Heart left ventricle (tissue), 16 donors: ENCODE measurements at regions not wholly inside any gene's neighbourhood (a gene's known extent, or its start where the extent isn't known, plus 50 kb on each side); places are given as distances from the start of the nearest gene placed in this dataset.

Source experiments
- ATAC-seq, 4 donors: fragments of 200-7000 bp; cut with Tn5 transposase; one replicate each; pipeline ENCODE4 v1.9.1; 2020 to 2022; ENCODE audit warnings: moderate library complexity in 4 of 4, mild to moderate bottlenecking in 3 of 4, moderate number of reproducible peaks in 1 of 4
- DNase-seq, 5 donors: peaks; one replicate each; pipeline ENCODE4 v3.0.0-alpha.2; 2020
- H3K27ac ChIP-seq, 12 donors: fragments of 200-600 bp; sonication (generic) in 4 of 12; one replicate each; pipeline versions ENCODE4 v1.5.0 to v1.8.0; 2016 to 2022; ENCODE audit warnings: mild to moderate bottlenecking in 2 of 12
- H3K27me3 ChIP-seq, 9 donors: fragments of 200-600 bp; sonication (generic) in 2 of 9; one replicate each; pipeline versions ENCODE4 v1.5.1 to v1.8.0; 2016 to 2022; ENCODE audit warnings: mild to moderate bottlenecking in 3 of 9
- H3K36me3 ChIP-seq, 9 donors: fragments of 200-600 bp; sonication (generic) in 2 of 9; one replicate each; pipeline versions ENCODE4 v1.5.0 to v1.8.0; 2018 to 2022; ENCODE audit warnings: mild to moderate bottlenecking in 2 of 9
- H3K4me1 ChIP-seq, 12 donors: fragments of 200-600 bp; sonication (generic) in 4 of 12; one replicate each; pipeline versions ENCODE4 v1.5.0 to v1.8.0; 2016 to 2022; ENCODE audit warnings: mild to moderate bottlenecking in 3 of 12
- H3K4me3 ChIP-seq, 12 donors: fragments of 200-600 bp; sonication (generic) in 4 of 12; one replicate each; pipeline versions ENCODE4 v1.5.0 to v1.8.0; 2017 to 2022; ENCODE audit warnings: mild to moderate bottlenecking in 9 of 12, moderate library complexity in 4 of 12
- H3K9me3 ChIP-seq, 12 donors: fragments of 200-600 bp; sonication (generic) in 4 of 12; one replicate each; pipeline versions ENCODE4 v1.5.0 to v1.8.0; 2016 to 2022; ENCODE audit warnings: mild to moderate bottlenecking in 1 of 12
- POLR2A ChIP-seq, 2 donors: fragments of 450-650 bp; IDR thresholded peaks; one replicate each; pipeline ENCODE4 v1.6.1; 2017; ENCODE audit warnings: antibody characterized with exemption in 2 of 2, mild to moderate bottlenecking in 2 of 2, moderate library complexity in 2 of 2
- WGBS, 4 donors: extraction: QIAGEN DNeasy Blood & Tissue Kit in 2 of 4; methylation state at CpG; one replicate each; pipeline versions ENCODE4 v1.1.5 to v1.1.7; 2013 to 2018; 5-methylcytosine and 5-hydroxymethylcytosine counted together
- intact Hi-C, 10 donors: fragments of 100-400 bp; cut with DNase I; formaldehyde crosslinking; loops; one replicate each; pipeline versions ENCODE4 v1.11.1 to v1.14.2; 2022
- TF ChIP-seq, protein P1 (sequence below), 12 donors: fragments of 200-600 bp; sonication (generic) in 4 of 12; IDR thresholded peaks; one replicate each; pipeline versions ENCODE4 v1.5.0 to v1.8.0; 2018 to 2022; ENCODE audit warnings: antibody characterized with exemption in 12 of 12, mild to moderate bottlenecking in 5 of 12
- donor health status: ischemic (EF 13 %, LVEDD 7.1; RV severe dilation, severe dysfunction).
- donor health status: healthy with polysubstance abuse.
- donor health status: DM: no; HTN: yes; CAD: no.
- donor health status: DM: no; HTN: no; CAD: no.
- donor health status: ischemic (EF 25% LVEDD 6.9; RV normal size, moderate dysfunction).
- donor health status: ischemic (EF 25% LVEDD 5.7; RV mildly dilated, moderate dysfunction).
- donor health status: healthy.
- donor health status: DM: yes; HTN: yes; CAD: no.
- donor health status: ischemic (EF 35%, LVEDD 5.7; RV mildly dilated, moderate dysfunction).
- donor health status: nonischemic (EF 11% LVEDD 7.7; RV severe dilation, severe dysfunction).
- donor health status: DM: yes; HTN: yes; CAD: no.
- donor health status: PGD.
- donor health status: ischemic (EF 29% LVEDD 5.4; RV normal size, mild dysfunction).
- donor health status: nonischemic (EF 23%, LVEDD 6.1; RV moderate dilation, normal function).

- no peaks in the 10 kb centered on the region for H3K4me1 ChIP-seq
- no peaks in the 10 kb centered on the region for H3K36me3 ChIP-seq
- intact Hi-C loops = no loop called here
- no peak overlapping the region for H3K27ac ChIP-seq
- H3K27me3 ChIP-seq = no peaks in the 10 kb centered on the region
- DNase-seq (no peak), ATAC-seq (no peak)
- no peaks in the 10 kb centered on the region for H3K9me3 ChIP-seq
- no peak for TF ChIP-seq POLR2A (IDR thresholded peaks at IDR 0.05)
- TF ChIP-seq, protein P1, sequence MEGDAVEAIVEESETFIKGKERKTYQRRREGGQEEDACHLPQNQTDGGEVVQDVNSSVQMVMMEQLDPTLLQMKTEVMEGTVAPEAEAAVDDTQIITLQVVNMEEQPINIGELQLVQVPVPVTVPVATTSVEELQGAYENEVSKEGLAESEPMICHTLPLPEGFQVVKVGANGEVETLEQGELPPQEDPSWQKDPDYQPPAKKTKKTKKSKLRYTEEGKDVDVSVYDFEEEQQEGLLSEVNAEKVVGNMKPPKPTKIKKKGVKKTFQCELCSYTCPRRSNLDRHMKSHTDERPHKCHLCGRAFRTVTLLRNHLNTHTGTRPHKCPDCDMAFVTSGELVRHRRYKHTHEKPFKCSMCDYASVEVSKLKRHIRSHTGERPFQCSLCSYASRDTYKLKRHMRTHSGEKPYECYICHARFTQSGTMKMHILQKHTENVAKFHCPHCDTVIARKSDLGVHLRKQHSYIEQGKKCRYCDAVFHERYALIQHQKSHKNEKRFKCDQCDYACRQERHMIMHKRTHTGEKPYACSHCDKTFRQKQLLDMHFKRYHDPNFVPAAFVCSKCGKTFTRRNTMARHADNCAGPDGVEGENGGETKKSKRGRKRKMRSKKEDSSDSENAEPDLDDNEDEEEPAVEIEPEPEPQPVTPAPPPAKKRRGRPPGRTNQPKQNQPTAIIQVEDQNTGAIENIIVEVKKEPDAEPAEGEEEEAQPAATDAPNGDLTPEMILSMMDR (IDR thresholded peaks at IDR 0.05) = no peak
- H3K4me3 ChIP-seq = no peak overlapping the region
- 95 to 97% (median 96%) methylated on average over 1 of the region's 1 CpG for WGBS, 4 donors
Observed at GRCh38 chr1:80447526-80447925, 1353.2 kb upstream of the ADGRL2 start.

GRCh38 chr1:80445033-80445432 lies 1355.7 kb upstream of the ADGRL2 start:
- intact Hi-C loops = no loop called here
- H3K36me3 ChIP-seq = no peaks in the 10 kb centered on the region
- DNase-seq (no peak), ATAC-seq (no peak)
- no peak overlapping the region for H3K27ac ChIP-seq
- TF ChIP-seq POLR2A (IDR thresholded peaks at IDR 0.05) = no peak
- TF ChIP-seq, protein P1 (IDR thresholded peaks at IDR 0.05) = no peak
- H3K4me3 ChIP-seq = no peak overlapping the region
- H3K27me3 ChIP-seq = no peaks in the 10 kb centered on the region
- H3K9me3 ChIP-seq = no peaks in the 10 kb centered on the region
- WGBS, 4 donors = 62 to 63% (median 63%) methylated on average over 4 of the region's 4 CpGs
- no peaks in the 10 kb centered on the region for H3K4me1 ChIP-seq

- no peaks in the 10 kb centered on the region for H3K27me3 ChIP-seq
- intact Hi-C loops = no loop called here
- no peak for ATAC-seq
- no peak overlapping the region for H3K4me3 ChIP-seq
- no peaks in the 10 kb centered on the region for H3K9me3 ChIP-seq
- no peaks in the 10 kb centered on the region for H3K4me1 ChIP-seq
- DNase-seq = no peak
- H3K36me3 ChIP-seq = no peaks in the 10 kb centered on the region
- no peak for TF ChIP-seq POLR2A (IDR thresholded peaks at IDR 0.05)
- TF ChIP-seq, protein P1 (IDR thresholded peaks at IDR 0.05) = no peak
- H3K27ac ChIP-seq = no peak overlapping the region
- 66 to 76% (median 71%) methylated on average over 3 of the region's 3 CpGs for WGBS, 4 donors
Observed at GRCh38 chr1:80444171-80444570, 1356.6 kb upstream of the ADGRL2 start.

DNA sequence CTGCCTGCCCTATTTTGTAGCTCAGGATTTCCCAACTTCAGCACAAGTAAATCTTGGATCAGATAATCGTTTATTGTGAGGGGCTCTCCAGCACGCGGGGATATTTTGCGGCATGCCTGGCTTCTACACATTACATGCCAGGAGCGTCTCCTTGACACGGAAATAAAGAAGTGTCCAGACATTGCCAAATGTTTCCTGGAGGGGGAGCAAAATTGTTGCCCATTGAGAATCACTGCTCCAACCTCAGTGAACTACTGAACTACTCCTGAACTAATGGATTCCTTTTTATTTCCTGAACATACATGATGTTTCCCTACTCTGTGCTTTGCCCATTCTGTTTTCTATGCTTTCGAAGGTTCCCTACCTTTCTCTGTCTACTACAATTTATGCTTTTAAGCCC lies 1359.1 kb upstream of the ADGRL2 start:
- ATAC-seq (no peak), DNase-seq (no peak)
- no peak overlapping the region for H3K4me3 ChIP-seq
- no peaks in the 10 kb centered on the region for H3K9me3 ChIP-seq
- H3K4me1 ChIP-seq = no peaks in the 10 kb centered on the region
- intact Hi-C loops = no loop called here
- H3K27ac ChIP-seq = no peak overlapping the region
- H3K36me3 ChIP-seq = no peaks in the 10 kb centered on the region
- no peak for TF ChIP-seq POLR2A (IDR thresholded peaks at IDR 0.05)
- TF ChIP-seq, protein P1 (IDR thresholded peaks at IDR 0.05) = no peak
- H3K27me3 ChIP-seq = no peaks in the 10 kb centered on the region
- WGBS, 4 donors = 70 to 79% (median 73%) methylated on average over 7 of the region's 7 CpGs
